ENCODE measurements at regions not wholly inside any gene's neighbourhood (a gene's known extent, or its start where the extent isn't known, plus 50 kb on each side); places are given as distances from the start of the nearest gene placed in this dataset.
"Not testable (repeated sequence)": the region's sequence is repeated elsewhere in the genome, so short reads cannot be mapped to it uniquely, and the experiment has no call there.

GRCh38 chr13:39803156-39803555 is 147.7 kb downstream of the COG6 start:
- no peak for DNase-seq (ENCODE audit: low read depth in 3 of 3)

GRCh38 chr13:39803851-39804250 is 148.4 kb downstream of the COG6 start:
- no peak for DNase-seq (ENCODE audit: low read depth in 3 of 3)

- DNase-seq (ENCODE audit: low read depth in 3 of 3): no peak
These were observed 149.1 kb downstream of the COG6 start for GRCh38 chr13:39804332-39805210.

- DNase-seq (ENCODE audit: low read depth in 3 of 3): no peak
These were observed 154.0 kb downstream of the COG6 start for GRCh38 chr13:39809466-39809865.

- DNase-seq (ENCODE audit: low read depth in 3 of 3): no peak
These were observed 154.8 kb downstream of the COG6 start for GRCh38 chr13:39810091-39810877.

- no peak for DNase-seq (ENCODE audit: low read depth in 3 of 3)
These were observed 155.6 kb downstream of the COG6 start for GRCh38 chr13:39811051-39811450.

- no peak for DNase-seq (ENCODE audit: low read depth in 3 of 3)
These were observed 156.2 kb downstream of the COG6 start for GRCh38 chr13:39811696-39812095.

GRCh38 chr13:39815345-39816111 is 160.1 kb downstream of the COG6 start:
- no peak for DNase-seq (ENCODE audit: low read depth in 3 of 3)

- DNase-seq (ENCODE audit: low read depth in 3 of 3): no peak
These were observed 161.5 kb downstream of the COG6 start for GRCh38 chr13:39816936-39817335.

- DNase-seq (ENCODE audit: low read depth in 3 of 3): no peak
These were observed 163.5 kb downstream of the COG6 start for GRCh38 chr13:39818953-39819352.

- DNase-seq (ENCODE audit: low read depth in 3 of 3): no peak
These were observed 165.1 kb downstream of the COG6 start for GRCh38 chr13:39820606-39821005.

- no peak for DNase-seq (ENCODE audit: low read depth in 3 of 3)
These were observed 166.5 kb downstream of the COG6 start for GRCh38 chr13:39821977-39822376.

GRCh38 chr13:39822437-39822836 is 167.0 kb downstream of the COG6 start:
- DNase-seq (ENCODE audit: low read depth in 3 of 3): no peak

GRCh38 chr13:39823063-39823713 is 167.7 kb downstream of the COG6 start:
- no peak for DNase-seq (ENCODE audit: low read depth in 3 of 3)

- DNase-seq (ENCODE audit: low read depth in 3 of 3): no peak
These were observed 170.4 kb downstream of the COG6 start for GRCh38 chr13:39825886-39826285.

- DNase-seq (ENCODE audit: low read depth in 3 of 3): no peak
These were observed 179.8 kb downstream of the COG6 start for GRCh38 chr13:39835253-39835652.

- no peak for DNase-seq (ENCODE audit: low read depth in 3 of 3)
These were observed 180.6 kb downstream of the COG6 start for GRCh38 chr13:39836038-39836437.

- DNase-seq (ENCODE audit: low read depth in 3 of 3): not testable (repeated sequence)
These were observed 182.4 kb downstream of the COG6 start for GRCh38 chr13:39837866-39838265.

- no peak for DNase-seq (ENCODE audit: low read depth in 3 of 3)
These were observed 184.7 kb downstream of the COG6 start for GRCh38 chr13:39840201-39840600.

- DNase-seq (ENCODE audit: low read depth in 3 of 3): no peak
These were observed 191.9 kb downstream of the COG6 start for GRCh38 chr13:39847336-39847735.

- no peak for DNase-seq (ENCODE audit: low read depth in 3 of 3)
These were observed 199.8 kb downstream of the COG6 start for GRCh38 chr13:39855236-39855635.

GRCh38 chr13:39856714-39857113 is 201.3 kb downstream of the COG6 start:
- no peak for DNase-seq (ENCODE audit: low read depth in 3 of 3)
